Transverse colon (tissue), 4 donors: ENCODE measurements at regions not wholly inside any gene's neighbourhood (a gene's known extent, or its start where the extent isn't known, plus 50 kb on each side); places are given as distances from the start of the nearest gene placed in this dataset.

Experiments used
- CTCF ChIP-seq, 5 experiments: fragments of 200-600 bp in 3 of 5; fragments of 450-650 bp in 2 of 5; sonication (generic) in 3 of 5; IDR thresholded peaks; 1 replicate in 2 of 5; 2 replicates in 3 of 5; pipeline ENCODE4 v1.5.1; 2016 to 2017; ENCODE audit warnings: antibody characterized with exemption in 5 of 5, inconsistent platforms in 3 of 5, mild to moderate bottlenecking in 2 of 5, moderate library complexity in 1 of 5
- EP300 ChIP-seq: sonication (generic); formaldehyde crosslinking; IDR thresholded peaks from one replicate; pipeline ENCODE4 v1.6.1; 2017; ENCODE audit warnings: antibody characterized with exemption, low read depth
- POLR2A ChIP-seq: fragments of 450-650 bp; IDR thresholded peaks from one replicate; pipeline ENCODE4 v1.6.1; 2016; ENCODE audit warnings: antibody characterized with exemption, mild to moderate bottlenecking, moderate library complexity
- POLR2AphosphoS5 ChIP-seq, 3 donors: sonication (generic); formaldehyde crosslinking; IDR thresholded peaks; one replicate each; pipeline ENCODE4 v1.6.1; 2016; ENCODE audit warnings: antibody characterized with exemption in 3 of 3

- TF ChIP-seq CTCF (IDR thresholded peaks at IDR 0.05) (no peak), EP300 (no peak), POLR2A (no peak), POLR2AphosphoS5 (IDR thresholded peaks at IDR 0.05) (no peak)
Observed at GRCh38 chr14:38693423-38693822, 409.6 kb downstream of the SEC23A start.
